Fibroblast of pulmonary artery (primary cell): ENCODE measurements at regions not wholly inside any gene's neighbourhood (a gene's known extent, or its start where the extent isn't known, plus 50 kb on each side); places are given as distances from the start of the nearest gene placed in this dataset.

Source experiments
- DNase-seq: peaks from one replicate; pipeline ENCODE4 v3.0.0-alpha.2; 2010; ENCODE audit warnings: low read depth
- H3K4me3 ChIP-seq: replicated peaks from 2 replicates; pipeline ENCODE4 v1.5.1; 2011; ENCODE audit warnings: low read depth, mild to moderate bottlenecking, control low read depth, low read length, moderate library complexity
- CTCF ChIP-seq: IDR thresholded peaks from 2 replicates; pipeline ENCODE4 v1.5.1; 2011; ENCODE audit warnings: mild to moderate bottlenecking, control low read depth, low read length, inconsistent platforms; ENCODE audit errors: missing control alignments

GRCh38 chr6:74997646-74998045 is 208.2 kb downstream of the COL12A1 start:
- no peak for TF ChIP-seq CTCF
- H3K4me3 ChIP-seq = no peak overlapping the region
- DNase-seq = no peak

- DNase-seq = no peak
Observed at GRCh38 chr6:74993136-74993535, 212.7 kb downstream of the COL12A1 start.

GRCh38 chr6:74991573-74992332 is 214.1 kb downstream of the COL12A1 start:
- peak; percentile 45 for DNase-seq
- H3K4me3 ChIP-seq = no peak overlapping the region
- peak; percentile 43 for TF ChIP-seq CTCF

More at GRCh38 chr6:74993136-74993535, 212.7 kb downstream of the COL12A1 start:
- no peak for TF ChIP-seq CTCF
- H3K4me3 ChIP-seq = no peak overlapping the region

GRCh38 chr6:74979065-74979766 is 226.6 kb downstream of the COL12A1 start:
- TF ChIP-seq CTCF = no peak
- peak; percentile 27 for DNase-seq
- no peak overlapping the region for H3K4me3 ChIP-seq

DNA sequence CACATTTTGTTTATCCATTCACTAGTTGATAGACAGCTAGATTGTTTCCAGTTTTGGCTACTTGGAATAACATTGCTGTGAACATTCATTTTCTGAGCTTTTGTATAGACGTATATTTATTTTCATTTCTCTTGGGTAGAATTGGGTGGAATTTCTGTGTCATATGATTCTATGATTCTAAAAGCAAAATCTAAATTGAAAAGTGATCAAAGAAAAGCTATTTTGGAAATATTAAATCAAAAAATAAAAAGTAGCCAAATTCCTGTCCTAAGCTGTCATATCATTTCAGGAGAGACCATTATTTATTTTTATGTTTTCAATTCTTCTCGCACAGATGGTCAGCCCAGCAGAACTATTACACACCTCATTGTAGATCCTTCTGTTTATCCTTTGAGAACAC is 229.2 kb downstream of the COL12A1 start:
- DNase-seq = no peak
- H3K4me3 ChIP-seq = no peak overlapping the region
- no peak for TF ChIP-seq CTCF

DNA sequence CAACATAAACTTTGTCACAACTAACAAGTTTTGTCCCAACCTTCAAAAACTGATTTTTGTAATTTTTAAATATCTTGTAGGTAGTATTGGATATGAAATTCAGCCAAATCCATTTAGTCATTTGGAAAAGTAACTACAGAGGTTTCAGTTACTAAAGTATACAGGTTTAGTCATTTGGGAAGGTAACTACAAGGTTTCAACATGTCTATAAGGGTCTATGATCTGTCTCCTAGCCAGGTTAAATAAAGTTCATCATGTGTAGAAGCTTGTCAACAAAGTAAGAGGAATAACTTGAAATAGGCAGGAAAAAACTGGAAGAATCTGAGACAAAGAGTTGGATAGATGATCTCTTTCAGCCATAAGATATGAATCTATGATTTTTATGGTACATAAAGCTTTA is 229.8 kb downstream of the COL12A1 start:
- TF ChIP-seq CTCF = no peak
- no peak overlapping the region for H3K4me3 ChIP-seq

More for the DNA sequence above, 229.8 kb downstream of the COL12A1 start:
- DNase-seq = no peak
